AG09309 (cell line): ENCODE measurements at regions not wholly inside any gene's neighbourhood (a gene's known extent, or its start where the extent isn't known, plus 50 kb on each side); places are given as distances from the start of the nearest gene placed in this dataset.

Experiments
- DNase-seq: peaks from one replicate; pipeline ENCODE4 v3.0.0-alpha.2; 2010; ENCODE audit warnings: low read depth
- H3K4me3 ChIP-seq: 2 replicates; pipeline ENCODE4 v1.5.1; 2011; ENCODE audit warnings: mild to moderate bottlenecking, low read depth, low read length, moderate library complexity; ENCODE audit not compliant: control insufficient read depth
- TF ChIP-seq, protein P1 (sequence below): IDR thresholded peaks from 2 replicates; pipeline ENCODE4 v1.5.1; 2011; ENCODE audit warnings: mild to moderate bottlenecking, low read depth, low read length, inconsistent platforms; ENCODE audit not compliant: insufficient read depth, control insufficient read depth; ENCODE audit errors: missing control alignments

DNA sequence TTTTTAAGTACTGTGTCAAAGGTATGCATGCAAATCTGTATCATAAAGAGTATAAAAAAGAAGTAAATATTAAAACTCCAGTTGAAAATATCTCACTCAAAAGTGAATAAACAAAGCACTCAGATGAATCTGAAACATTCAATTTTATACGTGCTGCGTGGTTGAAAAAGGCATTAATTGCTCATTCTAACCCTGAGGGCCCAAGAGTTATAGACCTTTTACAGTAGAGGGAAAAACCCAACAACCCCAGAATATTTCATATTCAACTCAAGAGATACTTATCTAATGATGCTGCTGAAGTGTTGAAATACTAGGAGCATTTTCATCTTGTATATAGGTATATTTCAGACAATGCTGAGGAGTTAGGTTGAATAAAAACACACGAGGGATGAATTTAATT is 862.8 kb upstream of the CITED2 start:
- DNase-seq, result no peak
- TF ChIP-seq, protein P1, sequence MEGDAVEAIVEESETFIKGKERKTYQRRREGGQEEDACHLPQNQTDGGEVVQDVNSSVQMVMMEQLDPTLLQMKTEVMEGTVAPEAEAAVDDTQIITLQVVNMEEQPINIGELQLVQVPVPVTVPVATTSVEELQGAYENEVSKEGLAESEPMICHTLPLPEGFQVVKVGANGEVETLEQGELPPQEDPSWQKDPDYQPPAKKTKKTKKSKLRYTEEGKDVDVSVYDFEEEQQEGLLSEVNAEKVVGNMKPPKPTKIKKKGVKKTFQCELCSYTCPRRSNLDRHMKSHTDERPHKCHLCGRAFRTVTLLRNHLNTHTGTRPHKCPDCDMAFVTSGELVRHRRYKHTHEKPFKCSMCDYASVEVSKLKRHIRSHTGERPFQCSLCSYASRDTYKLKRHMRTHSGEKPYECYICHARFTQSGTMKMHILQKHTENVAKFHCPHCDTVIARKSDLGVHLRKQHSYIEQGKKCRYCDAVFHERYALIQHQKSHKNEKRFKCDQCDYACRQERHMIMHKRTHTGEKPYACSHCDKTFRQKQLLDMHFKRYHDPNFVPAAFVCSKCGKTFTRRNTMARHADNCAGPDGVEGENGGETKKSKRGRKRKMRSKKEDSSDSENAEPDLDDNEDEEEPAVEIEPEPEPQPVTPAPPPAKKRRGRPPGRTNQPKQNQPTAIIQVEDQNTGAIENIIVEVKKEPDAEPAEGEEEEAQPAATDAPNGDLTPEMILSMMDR, result no peak
- no peak overlapping the region for H3K4me3 ChIP-seq

DNA sequence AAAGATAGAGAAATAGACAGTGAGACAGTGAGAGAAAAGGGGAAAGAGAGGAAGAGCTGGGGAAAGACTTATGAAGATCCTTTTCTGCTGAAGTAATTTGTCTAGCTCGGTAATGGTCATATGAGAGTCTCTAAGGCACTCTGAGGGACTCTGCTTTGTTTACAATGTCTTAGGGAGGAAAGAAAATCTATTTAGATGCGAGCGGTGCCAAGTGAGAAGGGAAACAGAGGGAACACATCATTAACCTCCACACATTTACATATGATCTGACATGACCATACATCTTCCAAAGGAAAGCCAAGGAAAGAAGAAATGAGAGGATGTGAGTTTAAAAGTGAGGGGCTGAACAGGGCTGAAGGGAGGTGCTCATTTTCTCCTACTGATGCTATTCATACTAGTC is 862.3 kb upstream of the CITED2 start:
- H3K4me3 ChIP-seq, result no peak overlapping the region
- TF ChIP-seq, protein P1, result no peak
- no peak for DNase-seq

GRCh38 chr6:140230282-140230681 is 855.8 kb upstream of the CITED2 start:
- TF ChIP-seq, protein P1, result no peak
- no peak for DNase-seq
- H3K4me3 ChIP-seq, result no peak overlapping the region

DNA sequence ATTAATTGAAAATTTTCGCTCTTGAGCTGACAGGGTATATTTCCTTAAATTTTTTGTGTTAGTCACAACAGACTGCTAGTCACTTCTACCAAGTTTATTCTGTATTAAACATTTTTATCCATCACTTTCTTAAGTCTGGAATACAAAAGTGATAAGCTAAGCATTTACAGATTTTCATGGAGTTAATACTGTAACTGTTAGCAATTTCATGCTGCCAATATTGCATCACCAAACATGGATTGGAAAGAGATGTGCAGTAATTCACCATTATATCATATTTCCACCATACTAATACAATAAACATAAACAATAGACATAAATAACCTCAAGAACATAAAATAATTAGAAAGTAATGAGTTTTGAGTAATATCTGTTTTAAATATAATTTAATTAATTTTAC is 854.0 kb upstream of the CITED2 start:
- TF ChIP-seq, protein P1, result no peak

GRCh38 chr6:140226637-140227036 is 852.2 kb upstream of the CITED2 start:
- TF ChIP-seq, protein P1, result no peak
- DNase-seq, result no peak
- no peak overlapping the region for H3K4me3 ChIP-seq

More for the DNA sequence above, 854.0 kb upstream of the CITED2 start:
- DNase-seq, result no peak
- H3K4me3 ChIP-seq, result no peak overlapping the region

DNA sequence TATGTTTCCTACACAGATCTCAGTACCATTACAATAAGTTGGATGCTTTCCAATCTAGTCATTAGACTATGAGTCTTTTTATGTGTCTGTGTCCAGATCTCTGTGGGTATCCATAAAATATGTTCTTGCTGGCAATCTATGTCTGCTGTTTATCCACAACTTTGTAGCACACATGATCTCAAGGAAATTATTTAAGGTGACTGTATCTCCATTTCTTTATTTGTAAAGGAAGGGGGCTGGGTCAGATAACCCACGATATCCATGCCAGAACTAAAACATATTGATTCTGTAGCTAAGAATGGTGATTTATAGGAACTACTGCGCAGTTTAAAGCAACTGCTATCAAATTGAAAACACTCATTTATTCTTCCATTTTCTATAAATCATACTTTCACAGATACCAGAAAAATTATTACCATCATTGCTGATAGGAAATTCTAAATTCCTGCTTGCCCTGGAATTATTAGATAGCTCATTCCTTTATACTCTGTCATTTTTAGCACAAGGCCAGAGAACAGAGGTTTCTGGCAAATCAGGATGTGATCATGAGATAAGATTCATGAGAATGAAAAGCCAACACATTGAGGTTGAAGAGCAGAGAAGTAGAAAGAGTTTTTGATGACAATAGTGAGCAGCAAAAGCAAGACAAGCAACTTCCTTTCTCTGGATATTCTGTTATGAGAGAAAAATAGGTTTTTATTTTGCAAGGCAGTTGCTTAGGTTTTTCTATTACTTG is 851.4 kb upstream of the CITED2 start:
- DNase-seq, result no peak
- TF ChIP-seq, protein P1, result no peak

More for the DNA sequence above, 851.4 kb upstream of the CITED2 start:
- H3K4me3 ChIP-seq, result no peak overlapping the region
